Panc1 (cell line): ENCODE measurements at regions not wholly inside any gene's neighbourhood (a gene's known extent, or its start where the extent isn't known, plus 50 kb on each side); places are given as distances from the start of the nearest gene placed in this dataset.

Experiments
- ATAC-seq: fragments of 200-7000 bp; cut with Tn5 transposase; 2 replicates; pipeline ENCODE4 v1.9.1; 2020; ENCODE audit warnings: mild to moderate bottlenecking, moderate library complexity
- BruUV-seq: library from RNA; stranded (reverse); fragments of 400-500 nt; replicated peaks from 2 replicates; lab custom pipeline; 2021; lab: Mats Ljungman, UMichigan
- CTCF ChIA-PET: fragments of 300-600 bp; sonication (Branson Sonifier 250); formaldehyde crosslinking; loops from one replicate; lab custom pipeline; 2022; ENCODE audit warnings: antibody characterized with exemption; lab: Charles Lee
- POLR2A ChIA-PET: fragments of 300-600 bp; sonication (Branson Sonifier 250); formaldehyde crosslinking; loops from one replicate; lab custom pipeline; 2022; ENCODE audit warnings: antibody characterized with exemption; lab: Charles Lee
- DNase-seq: peaks from one replicate; pipeline ENCODE4 v3.0.0-alpha.2; 2010; ENCODE audit warnings: low read depth, low spot score
- H3K27ac ChIP-seq: 2 replicates; pipeline ENCODE4 v1.5.1; 2011; ENCODE audit warnings: mild to moderate bottlenecking, low read length, inconsistent platforms
- H3K27me3 ChIP-seq: fragments of 200-500 bp; sonication (Bioruptor generic); 2 replicates; pipeline ENCODE4 v1.6.0; 2014; ENCODE audit warnings: low read length, inconsistent platforms; ENCODE audit not compliant: control insufficient read depth, insufficient read depth
- H3K36me3 ChIP-seq: fragments of 200-500 bp; sonication (Bioruptor generic); 2 replicates; pipeline ENCODE4 v1.5.1; 2014; ENCODE audit warnings: inconsistent platforms, mild to moderate bottlenecking, low read length, moderate library complexity; ENCODE audit not compliant: control insufficient read depth, insufficient read depth
- H3K4me1 ChIP-seq: 2 replicates; pipeline ENCODE4 v1.5.1; 2011; ENCODE audit warnings: inconsistent platforms, mild to moderate bottlenecking, low read length, moderate library complexity; ENCODE audit not compliant: control insufficient read depth, insufficient read depth
- H3K4me3 ChIP-seq, 2 experiments: 2 replicates each; pipeline ENCODE4 v1.5.1; 2011 to 2012; ENCODE audit warnings: low read depth in 2 of 2, low read length in 2 of 2, mild to moderate bottlenecking in 2 of 2, inconsistent platforms in 1 of 2, moderate library complexity in 1 of 2
- H3K9me3 ChIP-seq: fragments of 200-500 bp; sonication (Bioruptor generic); 2 replicates; pipeline ENCODE4 v1.5.1; 2014; ENCODE audit warnings: low read depth, mild to moderate bottlenecking, inconsistent platforms, low read length, moderate library complexity; ENCODE audit not compliant: control insufficient read depth, insufficient read depth
- CTCF ChIP-seq: fragments of 450-650 bp; IDR thresholded peaks from 2 replicates; pipeline ENCODE4 v1.5.1; 2017; ENCODE audit warnings: mild to moderate bottlenecking
- POLR2AphosphoS5 ChIP-seq: IDR thresholded peaks from 2 replicates; pipeline ENCODE4 v1.6.1; 2012; ENCODE audit warnings: mild to moderate bottlenecking, low read depth, low read length, moderate library complexity
- SIN3A ChIP-seq: IDR thresholded peaks from 2 replicates; pipeline ENCODE4 v1.6.1; 2012; ENCODE audit warnings: low read depth, mild to moderate bottlenecking, low read length, moderate library complexity, borderline replicate concordance; ENCODE audit not compliant: insufficient read depth
- TCF7L2 ChIP-seq: IDR thresholded peaks from 2 replicates; pipeline ENCODE4 v1.6.1; 2011; ENCODE audit warnings: mild to moderate bottlenecking, low read depth, low read length, inconsistent platforms
- in situ Hi-C: cut with HindIII; loops from 2 replicates; pipeline ENCODE4 v1.10.0; 2016; ENCODE audit warnings: low sequenced_read_pairs, low pct_unique_long_range_greater_than_20kb
- intact Hi-C: fragments of 100-400 bp; cut with micrococcal nuclease; formaldehyde crosslinking; loops from one replicate; pipeline ENCODE4 v1.10.0; 2022; ENCODE audit not compliant: unreplicated experiment
- TF ChIP-seq, protein P1 (sequence below), 2 experiments: IDR thresholded peaks; 2 replicates each; pipeline ENCODE4 v1.6.1; 2011 to 2012; ENCODE audit warnings: low read depth in 2 of 2, control low read depth in 1 of 2, low read length in 1 of 2, mild to moderate bottlenecking in 1 of 2, moderate library complexity in 1 of 2; ENCODE audit not compliant: insufficient read depth in 1 of 2

GRCh38 chr10:46171661-46172060, 115.1 kb upstream of the ANTXRL start:
- TF ChIP-seq TCF7L2 (no peak), CTCF (no peak), SIN3A (no peak), POLR2AphosphoS5 (no peak)
- TF ChIP-seq, protein P1, sequence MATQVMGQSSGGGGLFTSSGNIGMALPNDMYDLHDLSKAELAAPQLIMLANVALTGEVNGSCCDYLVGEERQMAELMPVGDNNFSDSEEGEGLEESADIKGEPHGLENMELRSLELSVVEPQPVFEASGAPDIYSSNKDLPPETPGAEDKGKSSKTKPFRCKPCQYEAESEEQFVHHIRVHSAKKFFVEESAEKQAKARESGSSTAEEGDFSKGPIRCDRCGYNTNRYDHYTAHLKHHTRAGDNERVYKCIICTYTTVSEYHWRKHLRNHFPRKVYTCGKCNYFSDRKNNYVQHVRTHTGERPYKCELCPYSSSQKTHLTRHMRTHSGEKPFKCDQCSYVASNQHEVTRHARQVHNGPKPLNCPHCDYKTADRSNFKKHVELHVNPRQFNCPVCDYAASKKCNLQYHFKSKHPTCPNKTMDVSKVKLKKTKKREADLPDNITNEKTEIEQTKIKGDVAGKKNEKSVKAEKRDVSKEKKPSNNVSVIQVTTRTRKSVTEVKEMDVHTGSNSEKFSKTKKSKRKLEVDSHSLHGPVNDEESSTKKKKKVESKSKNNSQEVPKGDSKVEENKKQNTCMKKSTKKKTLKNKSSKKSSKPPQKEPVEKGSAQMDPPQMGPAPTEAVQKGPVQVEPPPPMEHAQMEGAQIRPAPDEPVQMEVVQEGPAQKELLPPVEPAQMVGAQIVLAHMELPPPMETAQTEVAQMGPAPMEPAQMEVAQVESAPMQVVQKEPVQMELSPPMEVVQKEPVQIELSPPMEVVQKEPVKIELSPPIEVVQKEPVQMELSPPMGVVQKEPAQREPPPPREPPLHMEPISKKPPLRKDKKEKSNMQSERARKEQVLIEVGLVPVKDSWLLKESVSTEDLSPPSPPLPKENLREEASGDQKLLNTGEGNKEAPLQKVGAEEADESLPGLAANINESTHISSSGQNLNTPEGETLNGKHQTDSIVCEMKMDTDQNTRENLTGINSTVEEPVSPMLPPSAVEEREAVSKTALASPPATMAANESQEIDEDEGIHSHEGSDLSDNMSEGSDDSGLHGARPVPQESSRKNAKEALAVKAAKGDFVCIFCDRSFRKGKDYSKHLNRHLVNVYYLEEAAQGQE (IDR thresholded peaks at IDR 0.05; ENCODE audit: insufficient read depth in 1 of 2, low read depth in 2 of 2, low read length in 1 of 2), result no peak
- Histone ChIP-seq H3K4me1 (no peaks in the 10 kb centered on the region), H3K36me3 (no peaks in the 10 kb centered on the region), H3K9me3 (peaks cover 9% of the 10 kb centered on the region), H3K4me3 (no peak overlapping the region), H3K27me3 (peaks cover 5% of the 10 kb centered on the region; the same call in 1 of the 2 replicates), H3K27ac (no peak overlapping the region)
- intact Hi-C loops, result no loop called here
- no TSS peak for BruUV-seq
- CTCF ChIA-PET, result no interaction called here
- DNase-seq (no peak), ATAC-seq (no peak)
- in situ Hi-C loops, result no loop called here
- POLR2A ChIA-PET, result no interaction called here

GRCh38 chr10:46175296-46175695, 111.5 kb upstream of the ANTXRL start:
- H3K27ac ChIP-seq, result no peak overlapping the region
- TF ChIP-seq CTCF (no peak), POLR2AphosphoS5 (no peak), TCF7L2 (no peak), SIN3A (no peak)
- TF ChIP-seq, protein P1 (IDR thresholded peaks at IDR 0.05; ENCODE audit: insufficient read depth in 1 of 2, low read depth in 2 of 2, low read length in 1 of 2), result no peak
- H3K27me3 ChIP-seq, result peaks cover 5% of the 10 kb centered on the region; the same call in 1 of the 2 replicates
- no peaks in the 10 kb centered on the region for H3K4me1 ChIP-seq
- no peak for DNase-seq
- intact Hi-C loops (no loop called here), in situ Hi-C loops (no loop called here)
- H3K9me3 ChIP-seq, result no peaks in the 10 kb centered on the region; the same call in 1 of the 2 replicates
- H3K36me3 ChIP-seq, result no peaks in the 10 kb centered on the region
- no peak for ATAC-seq
- no peak overlapping the region for H3K4me3 ChIP-seq
- no TSS peak for BruUV-seq
- ChIA-PET CTCF (no interaction called here), POLR2A (no interaction called here)
